ENCODE measurements at regions not wholly inside any gene's neighbourhood (a gene's known extent, or its start where the extent isn't known, plus 50 kb on each side); places are given as distances from the start of the nearest gene placed in this dataset.
A peak's percentile ranks its signal among the peaks of the same experiment; 100 is the strongest.

- TF ChIP-seq CTCF (IDR thresholded peaks at IDR 0.05) = no peak
- no peak for TF ChIP-seq POLR2AphosphoS5 (IDR thresholded peaks at IDR 0.05)
- no peak for TF ChIP-seq EP300 (IDR thresholded peaks at IDR 0.05)
- TF ChIP-seq POLR2A (IDR thresholded peaks at IDR 0.05) = no peak
- no peak for ATAC-seq
- H3K4me3 ChIP-seq = no peak overlapping the region
- no peak overlapping the region for H3K27ac ChIP-seq
- H3K36me3 ChIP-seq = no peaks in the 10 kb centered on the region
- H3K4me1 ChIP-seq = no peaks in the 10 kb centered on the region
- H3K27me3 ChIP-seq = no peaks in the 10 kb centered on the region
- peaks cover 0 to 19% (median 0%) of the 10 kb centered on the region in 3 donors for H3K9me3 ChIP-seq
Measured at GRCh38 chr10:31591569-31591968, 272.6 kb downstream of the ZEB1 start.

- ATAC-seq = no peak
- H3K36me3 ChIP-seq = no peaks in the 10 kb centered on the region
- H3K27me3 ChIP-seq = no peaks in the 10 kb centered on the region
- WGBS, 2 donors (ENCODE audit: low coverage in 1 of 2) = 59 to 61% methylated on average over 6 of the region's 6 CpGs
- H3K9me3 ChIP-seq = peaks cover 0 to 19% (median 0%) of the 10 kb centered on the region in 3 donors
- H3K27ac ChIP-seq = no peak overlapping the region
- no peak overlapping the region for H3K4me3 ChIP-seq
- H3K4me1 ChIP-seq = no peaks in the 10 kb centered on the region
- TF ChIP-seq EP300 (IDR thresholded peaks at IDR 0.05) = no peak
- TF ChIP-seq POLR2A (IDR thresholded peaks at IDR 0.05) = no peak
- TF ChIP-seq POLR2AphosphoS5 (IDR thresholded peaks at IDR 0.05) = no peak
- TF ChIP-seq CTCF (IDR thresholded peaks at IDR 0.05) = no peak
Measured at GRCh38 chr10:31590023-31590800, 271.2 kb downstream of the ZEB1 start.

- Histone ChIP-seq H3K27me3 (no peaks in the 10 kb centered on the region), H3K27ac (peak overlapping the region in 1 of 4 donors; percentile 19), H3K4me1 (peaks cover 5 to 25% (median 16%) of the 10 kb centered on the region in 3 donors), H3K9me3 (peaks cover 0 to 19% (median 0%) of the 10 kb centered on the region in 3 donors), H3K36me3 (no peaks in the 10 kb centered on the region), H3K4me3 (no peak overlapping the region)
- no peak for TF ChIP-seq CTCF (IDR thresholded peaks at IDR 0.05)
- no peak for TF ChIP-seq POLR2A (IDR thresholded peaks at IDR 0.05)
- no peak for TF ChIP-seq EP300 (IDR thresholded peaks at IDR 0.05)
- no peak for TF ChIP-seq POLR2AphosphoS5 (IDR thresholded peaks at IDR 0.05)
- WGBS, 2 donors (ENCODE audit: low coverage in 1 of 2) = 88 to 100% methylated on average over 1 to 6 of the region's 9 CpGs
- ATAC-seq = no peak
Measured at GRCh38 chr10:31587691-31588090, 268.7 kb downstream of the ZEB1 start.

- H3K4me1 ChIP-seq = peaks cover 5 to 32% (median 23%) of the 10 kb centered on the region in 3 donors
- ATAC-seq = no peak
- H3K4me3 ChIP-seq = no peak overlapping the region
- TF ChIP-seq POLR2A (IDR thresholded peaks at IDR 0.05) (peak in 1 of 2 donors; percentile 25), POLR2AphosphoS5 (IDR thresholded peaks at IDR 0.05) (no peak), CTCF (IDR thresholded peaks at IDR 0.05) (no peak), EP300 (IDR thresholded peaks at IDR 0.05) (no peak)
- H3K27ac ChIP-seq = peak overlapping the region in 2 of 4 donors; percentile 19 to 31
- peaks cover 0 to 12% (median 0%) of the 10 kb centered on the region in 3 donors for H3K9me3 ChIP-seq
- 82% methylated on average over 4 to 12 of the region's 22 CpGs for WGBS, 2 donors (ENCODE audit: low coverage in 1 of 2)
- no peaks in the 10 kb centered on the region for H3K27me3 ChIP-seq
- H3K36me3 ChIP-seq = no peaks in the 10 kb centered on the region
Measured at GRCh38 chr10:31586723-31587638, 268.0 kb downstream of the ZEB1 start.

All from gastroesophageal sphincter (tissue), 4 donors.